ENCODE measurements at regions not wholly inside any gene's neighbourhood (a gene's known extent, or its start where the extent isn't known, plus 50 kb on each side); places are given as distances from the start of the nearest gene placed in this dataset.

DNA sequence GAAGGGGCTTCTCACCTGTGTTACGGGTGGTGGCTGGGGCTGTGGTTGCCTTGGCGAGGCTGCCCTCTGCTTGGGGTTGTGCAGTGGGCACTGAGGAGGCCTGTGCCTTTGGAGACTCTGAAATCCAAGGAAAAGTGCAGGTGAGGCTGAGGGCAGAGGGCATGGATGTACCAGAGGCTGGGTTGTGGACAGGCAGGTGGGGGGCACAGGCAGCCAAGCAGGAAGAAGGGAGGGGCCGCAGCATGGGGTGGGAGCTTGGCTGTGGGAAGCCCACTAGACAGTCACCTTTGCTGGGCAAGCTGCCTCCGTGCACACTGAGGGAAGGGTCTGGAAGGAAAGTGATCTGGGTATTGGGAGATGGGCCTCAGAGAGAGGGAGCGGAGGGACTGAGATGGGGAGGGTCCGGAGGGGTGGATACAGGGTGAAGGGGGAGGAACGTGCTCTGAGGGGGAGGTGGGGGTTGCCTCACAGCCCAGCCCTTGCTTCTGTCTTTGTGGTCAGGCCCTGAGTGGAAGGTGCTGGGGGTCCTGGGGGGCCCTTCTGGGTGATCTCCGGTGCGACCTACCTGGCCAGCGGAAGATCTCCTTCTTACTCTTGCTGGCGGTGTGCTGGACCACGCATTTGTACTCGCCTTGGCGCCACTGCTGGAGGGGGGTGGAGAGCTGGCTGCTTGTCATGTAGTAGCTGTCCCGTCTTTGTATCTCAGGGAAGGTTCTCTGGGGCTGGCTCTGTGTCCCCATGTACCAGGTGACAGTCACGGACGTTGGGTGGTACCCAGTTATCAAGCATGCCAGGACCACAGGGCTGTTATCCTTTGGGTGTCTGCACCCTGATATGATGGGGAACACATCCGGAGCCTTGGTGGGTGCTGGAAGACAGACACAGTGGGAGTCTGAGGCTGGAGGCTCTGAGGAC is 318.7 kb downstream of the TMEM121 start:
- TF ChIP-seq MAX (IDR thresholded peaks at IDR 0.05) (no peak), YY1 (IDR thresholded peaks at IDR 0.05; ENCODE audit: low read depth) (no peak), CEBPB (IDR thresholded peaks at IDR 0.05) (no peak), TCF12 (IDR thresholded peaks at IDR 0.05; ENCODE audit: low read depth) (no peak), TAF1 (IDR thresholded peaks at IDR 0.05; ENCODE audit: low read depth) (no peak), CREB1 (IDR thresholded peaks at IDR 0.05; ENCODE audit: low read depth) (no peak), FOXM1 (IDR thresholded peaks at IDR 0.05; ENCODE audit: borderline replicate concordance, low read depth) (no peak), ZBTB7A (IDR thresholded peaks at IDR 0.05; ENCODE audit: low read depth) (no peak), EP300 (IDR thresholded peaks at IDR 0.05; ENCODE audit: borderline replicate concordance) (no peak), EGR1 (IDR thresholded peaks at IDR 0.05) (no peak), TEAD4 (IDR thresholded peaks at IDR 0.05) (no peak), NFIC (IDR thresholded peaks at IDR 0.05) (no peak)
- TF ChIP-seq, protein P1, sequence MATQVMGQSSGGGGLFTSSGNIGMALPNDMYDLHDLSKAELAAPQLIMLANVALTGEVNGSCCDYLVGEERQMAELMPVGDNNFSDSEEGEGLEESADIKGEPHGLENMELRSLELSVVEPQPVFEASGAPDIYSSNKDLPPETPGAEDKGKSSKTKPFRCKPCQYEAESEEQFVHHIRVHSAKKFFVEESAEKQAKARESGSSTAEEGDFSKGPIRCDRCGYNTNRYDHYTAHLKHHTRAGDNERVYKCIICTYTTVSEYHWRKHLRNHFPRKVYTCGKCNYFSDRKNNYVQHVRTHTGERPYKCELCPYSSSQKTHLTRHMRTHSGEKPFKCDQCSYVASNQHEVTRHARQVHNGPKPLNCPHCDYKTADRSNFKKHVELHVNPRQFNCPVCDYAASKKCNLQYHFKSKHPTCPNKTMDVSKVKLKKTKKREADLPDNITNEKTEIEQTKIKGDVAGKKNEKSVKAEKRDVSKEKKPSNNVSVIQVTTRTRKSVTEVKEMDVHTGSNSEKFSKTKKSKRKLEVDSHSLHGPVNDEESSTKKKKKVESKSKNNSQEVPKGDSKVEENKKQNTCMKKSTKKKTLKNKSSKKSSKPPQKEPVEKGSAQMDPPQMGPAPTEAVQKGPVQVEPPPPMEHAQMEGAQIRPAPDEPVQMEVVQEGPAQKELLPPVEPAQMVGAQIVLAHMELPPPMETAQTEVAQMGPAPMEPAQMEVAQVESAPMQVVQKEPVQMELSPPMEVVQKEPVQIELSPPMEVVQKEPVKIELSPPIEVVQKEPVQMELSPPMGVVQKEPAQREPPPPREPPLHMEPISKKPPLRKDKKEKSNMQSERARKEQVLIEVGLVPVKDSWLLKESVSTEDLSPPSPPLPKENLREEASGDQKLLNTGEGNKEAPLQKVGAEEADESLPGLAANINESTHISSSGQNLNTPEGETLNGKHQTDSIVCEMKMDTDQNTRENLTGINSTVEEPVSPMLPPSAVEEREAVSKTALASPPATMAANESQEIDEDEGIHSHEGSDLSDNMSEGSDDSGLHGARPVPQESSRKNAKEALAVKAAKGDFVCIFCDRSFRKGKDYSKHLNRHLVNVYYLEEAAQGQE (IDR thresholded peaks at IDR 0.05; ENCODE audit: low read depth): no peak
- TF ChIP-seq, protein P2, sequence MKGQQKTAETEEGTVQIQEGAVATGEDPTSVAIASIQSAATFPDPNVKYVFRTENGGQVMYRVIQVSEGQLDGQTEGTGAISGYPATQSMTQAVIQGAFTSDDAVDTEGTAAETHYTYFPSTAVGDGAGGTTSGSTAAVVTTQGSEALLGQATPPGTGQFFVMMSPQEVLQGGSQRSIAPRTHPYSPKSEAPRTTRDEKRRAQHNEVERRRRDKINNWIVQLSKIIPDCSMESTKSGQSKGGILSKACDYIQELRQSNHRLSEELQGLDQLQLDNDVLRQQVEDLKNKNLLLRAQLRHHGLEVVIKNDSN (IDR thresholded peaks at IDR 0.05): no peak
